ENCODE measurements at regions not wholly inside any gene's neighbourhood (a gene's known extent, or its start where the extent isn't known, plus 50 kb on each side); places are given as distances from the start of the nearest gene placed in this dataset.

- TF ChIP-seq HOXA7 (CRISPR knock-in tag; IDR thresholded peaks at IDR 0.05) (no peak), RAD21 (conservative IDR thresholded peaks at IDR 0.05 in 1 of 2, IDR thresholded peaks at IDR 0.05 in 1 of 2) (no peak), CTCF (IDR thresholded peaks at IDR 0.05) (no peak), RFX5 (IDR thresholded peaks at IDR 0.05) (no peak), RCOR1 (IDR thresholded peaks at IDR 0.05; ENCODE audit: low read depth, low read length) (no peak), SREBF2 (IDR thresholded peaks at IDR 0.05) (no peak), BHLHE40 (IDR thresholded peaks at IDR 0.05; ENCODE audit: low read depth, low read length) (no peak), JUN (IDR thresholded peaks at IDR 0.05) (no peak), MAX (IDR thresholded peaks at IDR 0.05) (no peak), POLR2A (IDR thresholded peaks at IDR 0.05; ENCODE audit: low read length) (no peak), PBX3 (IDR thresholded peaks at IDR 0.05) (no peak)
Observed at GRCh38 chr18:25876330-25876948, 214.0 kb downstream of the SS18 start.

Data from A549 (cell line).